Caki2 (cell line): ENCODE measurements at regions not wholly inside any gene's neighbourhood (a gene's known extent, or its start where the extent isn't known, plus 50 kb on each side); places are given as distances from the start of the nearest gene placed in this dataset.

Source experiments
- DNase-seq: peaks from one replicate; pipeline ENCODE4 v3.0.0-alpha.2; 2015; ENCODE audit warnings: low read depth
- in situ Hi-C: cut with HindIII; loops from 2 replicates; pipeline ENCODE4 v1.10.0; 2016; ENCODE audit warnings: low sequenced_read_pairs, low pct_unique_long_range_greater_than_20kb, mixed read lengths

DNA sequence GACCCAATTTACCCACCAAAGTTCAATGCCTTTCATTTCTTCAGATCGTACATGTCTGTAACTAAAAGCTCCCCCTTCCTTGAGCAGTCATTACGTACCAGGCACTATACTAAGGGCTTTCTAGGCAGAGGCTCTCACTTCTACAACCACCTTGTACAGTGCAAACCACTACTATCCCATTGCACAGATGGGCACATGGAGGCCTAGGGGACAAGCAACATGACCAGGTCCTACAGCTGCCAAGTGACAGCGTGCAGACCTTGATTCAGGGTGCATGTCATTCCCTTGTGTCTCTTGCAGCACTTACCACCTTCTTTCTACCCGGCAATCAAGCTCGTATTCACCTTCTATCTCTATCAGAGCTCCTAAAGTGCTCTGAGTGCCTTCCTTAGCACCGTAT lies 382.7 kb downstream of the SOX9 start:
- DNase-seq, result no peak
- in situ Hi-C loops, result no loop called here

DNA sequence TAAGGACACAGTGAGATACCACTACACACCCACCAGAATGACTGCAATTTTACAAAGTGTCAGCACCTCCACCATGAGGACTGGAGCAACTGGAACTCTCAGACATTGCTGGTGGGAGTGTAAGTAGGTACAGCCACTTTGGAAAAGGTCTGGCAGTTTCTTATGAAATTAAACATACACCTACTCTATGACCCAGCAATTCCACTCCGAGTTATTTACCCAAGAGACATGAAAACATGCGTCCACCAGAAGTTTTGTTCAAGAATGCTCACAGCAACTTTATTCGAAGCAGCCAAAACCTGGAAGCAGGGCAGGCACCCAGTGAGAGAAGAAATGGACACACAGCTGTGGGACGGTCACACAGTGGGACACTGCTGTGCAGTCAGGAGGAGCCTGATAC lies 384.0 kb downstream of the SOX9 start:
- in situ Hi-C loops, result no loop called here
- no peak for DNase-seq

DNA sequence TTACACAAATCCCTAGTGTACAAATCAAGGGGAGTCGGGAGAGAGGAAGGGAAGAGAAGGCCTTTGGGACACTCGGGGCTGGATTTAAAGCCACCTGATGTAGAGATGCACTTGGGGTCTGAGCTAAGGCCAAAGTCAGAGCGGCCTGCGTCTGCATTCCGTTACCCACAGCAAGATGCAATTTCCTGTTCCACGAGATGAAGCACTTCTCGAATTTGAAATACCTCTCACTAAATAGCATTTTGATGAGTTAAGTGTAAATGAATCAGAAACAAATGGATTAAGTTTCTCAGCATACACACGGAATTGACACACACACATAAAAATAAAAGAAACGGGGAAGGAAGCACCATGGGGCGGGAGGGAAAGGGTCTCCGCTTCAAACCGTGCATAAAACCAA lies 386.0 kb downstream of the SOX9 start:
- no peak for DNase-seq
- in situ Hi-C loops, result no loop called here

DNA sequence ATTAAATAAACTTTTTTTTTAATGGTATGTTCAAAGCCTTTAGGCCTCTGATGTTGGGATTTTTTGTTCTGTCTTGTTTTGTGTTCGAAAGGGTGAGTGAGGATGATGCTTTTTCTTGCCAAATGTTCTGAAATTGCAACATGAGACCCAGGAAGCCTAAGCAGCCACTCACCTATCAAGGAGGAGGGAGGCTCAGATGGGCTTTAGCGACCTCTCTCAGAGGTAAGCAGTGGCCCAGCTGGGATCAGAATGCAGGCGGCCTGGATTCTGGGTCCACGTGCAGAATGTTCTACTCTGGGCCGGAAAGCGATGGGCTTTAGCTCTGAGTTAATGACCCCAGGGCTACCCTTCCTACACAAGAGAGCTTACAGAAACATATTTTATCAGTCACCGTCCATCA lies 386.6 kb downstream of the SOX9 start:
- in situ Hi-C loops, result no loop called here
- no peak for DNase-seq

DNA sequence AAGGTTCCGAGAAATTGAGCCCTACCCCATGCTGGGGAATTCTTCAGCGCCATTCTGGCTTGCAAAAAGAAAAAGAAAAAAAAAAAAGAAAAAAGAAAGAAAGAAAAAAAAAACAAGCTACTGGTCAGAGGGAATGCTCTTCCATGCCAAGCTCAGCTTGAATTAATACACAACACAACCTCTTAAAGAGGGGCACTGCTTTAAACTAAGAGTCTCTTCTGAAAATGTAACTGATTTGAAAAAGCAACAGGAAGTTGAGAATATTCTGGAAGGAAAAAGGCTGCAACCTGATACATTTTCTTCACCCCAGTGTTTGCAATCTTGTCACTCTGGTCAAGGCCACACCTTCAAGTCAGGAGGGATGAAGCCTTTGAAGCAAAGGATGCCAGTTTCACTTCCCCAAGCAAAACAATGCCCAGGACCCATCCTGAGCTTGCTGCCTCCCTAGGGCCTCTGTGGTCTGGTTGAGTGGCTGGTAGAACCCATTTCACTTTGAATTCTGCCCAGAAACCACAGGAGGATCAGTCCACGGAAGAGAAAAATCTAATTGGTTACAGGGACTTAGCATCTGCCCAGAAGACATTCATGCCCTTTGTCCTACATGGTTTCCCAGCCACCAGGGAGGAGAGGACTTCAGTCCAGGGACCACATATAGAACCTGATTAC lies 389.7 kb downstream of the SOX9 start:
- in situ Hi-C loops, result no loop called here
- DNase-seq, result peak; percentile 37

DNA sequence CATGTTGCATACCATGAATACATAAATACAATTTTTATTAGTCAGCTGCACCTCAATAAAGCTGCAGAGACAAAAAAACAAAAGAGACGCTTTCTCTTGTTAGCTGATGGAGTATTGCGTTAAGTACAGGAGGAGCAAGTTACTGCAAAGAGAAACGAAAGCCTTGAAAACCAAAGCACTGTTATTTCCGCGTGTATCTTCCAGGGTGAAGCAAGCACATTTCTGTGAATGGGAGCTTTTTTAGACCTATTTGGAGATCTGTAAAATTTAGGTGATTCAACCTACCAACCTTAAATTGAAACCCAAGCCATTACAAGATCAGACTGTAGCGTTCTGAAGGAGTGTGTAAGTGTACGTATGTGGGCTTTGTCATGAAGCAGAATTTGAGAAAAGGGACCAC lies 390.4 kb downstream of the SOX9 start:
- DNase-seq, result no peak
- in situ Hi-C loops, result no loop called here

DNA sequence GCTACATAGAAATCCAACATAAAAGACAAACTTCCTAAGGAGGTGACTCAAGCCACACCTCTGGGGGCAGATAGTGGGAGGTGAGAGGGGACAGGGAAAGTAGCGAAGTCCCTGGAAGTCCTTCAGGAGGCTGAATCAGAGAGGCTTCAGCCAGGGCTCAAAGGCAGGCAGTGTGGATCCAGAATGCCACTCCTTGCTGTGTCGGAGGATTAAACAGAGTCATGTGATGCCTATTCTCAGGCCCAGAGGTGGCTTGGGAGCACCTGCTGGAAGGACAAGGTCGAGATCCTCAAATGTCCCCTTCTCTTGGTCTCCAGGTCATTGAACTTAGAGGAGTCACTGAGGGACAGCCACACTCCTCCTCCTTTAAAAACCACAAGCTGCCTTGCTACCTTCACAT lies 391.1 kb downstream of the SOX9 start:
- in situ Hi-C loops, result no loop called here
- DNase-seq, result no peak

DNA sequence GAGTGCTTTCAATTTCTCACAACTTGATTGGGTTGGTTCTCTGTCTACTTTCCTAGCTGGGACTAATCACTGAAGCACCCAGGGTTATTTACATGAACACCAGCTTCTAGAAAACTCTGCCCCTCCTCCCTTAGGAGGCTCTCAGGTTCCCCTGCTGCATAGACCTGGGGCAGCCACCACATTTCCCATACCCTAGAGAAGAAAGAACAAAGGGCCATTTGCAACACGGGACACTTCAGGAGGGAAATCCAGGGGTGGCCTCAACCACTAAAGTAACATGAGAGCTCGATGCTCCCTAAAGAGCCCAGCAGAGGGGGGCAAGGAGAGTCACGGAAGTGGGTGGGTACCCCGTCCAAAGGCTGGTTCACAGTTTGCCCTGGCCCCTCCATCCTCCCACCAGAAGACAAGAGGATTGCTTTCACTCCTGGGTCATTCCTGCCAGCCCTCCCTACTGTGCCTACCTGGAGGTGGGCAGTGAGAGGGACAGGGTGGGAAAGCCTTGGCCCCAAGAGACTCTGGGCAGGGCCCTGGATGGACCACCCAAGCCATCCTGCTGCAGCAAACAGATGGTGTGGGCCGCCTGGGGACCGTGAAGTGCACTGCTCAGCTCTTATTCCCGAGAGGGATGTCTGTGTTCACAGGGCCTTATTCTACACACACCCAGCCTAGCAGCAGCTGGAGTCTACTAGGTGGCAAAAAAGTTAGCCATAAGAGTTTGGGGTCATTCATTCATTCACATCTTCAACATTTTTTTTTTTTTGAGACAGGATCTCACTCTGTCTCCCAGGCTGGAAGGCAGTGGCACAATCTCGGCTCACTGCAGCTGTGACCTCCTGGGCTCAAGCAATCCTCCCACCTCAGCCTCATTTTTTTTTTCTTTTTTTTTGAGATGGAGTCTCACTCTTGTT lies 392.1 kb downstream of the SOX9 start:
- no peak for DNase-seq
- in situ Hi-C loops, result no loop called here

DNA sequence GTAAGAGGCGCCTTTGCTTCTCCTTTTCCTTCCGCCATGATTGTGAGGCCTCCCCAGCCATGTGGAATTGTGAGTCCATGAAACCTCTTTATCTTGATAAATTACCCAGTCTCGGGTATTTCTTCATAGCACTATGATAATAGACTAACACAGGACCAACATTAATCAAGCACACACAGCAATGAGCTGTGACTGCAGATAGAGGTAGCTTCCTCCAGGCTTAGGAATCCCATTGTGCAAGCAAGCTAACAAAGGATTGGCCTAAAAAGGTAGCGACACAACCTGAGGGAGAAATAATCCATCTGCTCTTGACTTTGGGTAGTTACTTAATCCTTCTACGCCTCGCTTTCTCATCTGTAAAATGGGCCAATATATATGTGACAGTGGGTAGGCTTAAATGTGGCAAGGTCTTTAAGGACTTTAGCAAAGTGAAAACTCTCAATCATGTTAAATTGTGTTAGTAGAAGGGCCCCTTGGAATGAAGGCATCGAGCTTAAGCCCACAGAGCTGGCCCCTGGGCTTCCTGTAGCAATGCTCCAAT lies 393.6 kb downstream of the SOX9 start:
- in situ Hi-C loops, result no loop called here
- DNase-seq, result no peak

DNA sequence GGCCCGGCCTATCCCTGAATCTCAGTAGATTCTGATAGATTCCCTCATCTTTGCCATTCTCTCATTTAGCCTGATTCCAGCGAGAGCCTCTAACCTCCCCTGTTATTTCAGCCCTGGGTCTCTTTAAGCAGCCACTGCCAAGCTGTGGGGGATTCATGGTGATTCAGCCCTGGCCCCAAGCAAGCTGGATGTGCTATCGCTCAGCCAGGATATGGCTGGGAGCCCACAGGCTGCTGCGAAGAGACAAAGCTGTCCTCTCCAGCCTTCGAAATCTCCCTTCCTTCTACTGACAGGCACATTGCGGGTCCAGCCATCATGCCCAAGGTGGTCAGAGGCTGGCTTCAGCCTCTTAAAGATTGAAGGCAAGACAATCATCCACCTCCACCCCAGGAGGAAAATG lies 394.1 kb downstream of the SOX9 start:
- no peak for DNase-seq
- in situ Hi-C loops, result no loop called here

DNA sequence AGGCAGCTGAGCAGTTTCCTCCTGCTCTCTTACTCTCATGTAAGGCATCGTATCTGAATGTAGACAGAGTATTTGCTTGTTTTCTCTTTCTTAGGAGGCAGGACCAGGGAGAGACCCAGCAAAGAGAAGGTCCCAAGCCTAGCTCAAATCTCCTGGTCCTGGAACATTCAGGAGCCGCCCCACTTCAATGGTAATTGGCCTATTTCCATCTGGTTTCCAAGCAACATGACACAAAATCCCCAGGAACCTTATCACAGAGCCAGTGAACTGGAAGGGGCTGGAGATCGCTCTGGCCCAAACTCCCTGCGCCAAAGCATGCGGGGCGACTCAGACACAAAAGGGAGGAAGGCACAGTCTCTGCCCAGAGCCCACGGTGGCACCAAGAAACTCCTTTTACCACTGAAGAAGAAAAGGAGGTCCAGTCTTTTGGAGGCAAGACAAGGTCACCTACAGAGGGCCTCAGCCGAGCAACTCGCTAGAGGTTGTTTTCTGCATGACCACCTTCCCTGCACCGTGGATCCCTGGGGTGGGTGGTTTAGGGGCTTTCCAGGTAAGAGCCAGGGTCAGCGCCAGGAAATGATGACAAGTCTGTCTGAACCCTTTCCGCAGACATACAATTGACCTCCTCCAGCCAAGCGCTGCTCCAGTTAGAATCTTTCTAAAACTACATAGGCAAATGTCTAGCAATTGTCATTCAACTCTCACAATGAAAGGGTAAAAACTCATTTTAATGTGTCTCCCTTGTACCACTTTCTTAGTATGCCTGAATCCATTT lies 394.7 kb downstream of the SOX9 start:
- peak; percentile 89 for DNase-seq
- in situ Hi-C loops, result no loop called here

DNA sequence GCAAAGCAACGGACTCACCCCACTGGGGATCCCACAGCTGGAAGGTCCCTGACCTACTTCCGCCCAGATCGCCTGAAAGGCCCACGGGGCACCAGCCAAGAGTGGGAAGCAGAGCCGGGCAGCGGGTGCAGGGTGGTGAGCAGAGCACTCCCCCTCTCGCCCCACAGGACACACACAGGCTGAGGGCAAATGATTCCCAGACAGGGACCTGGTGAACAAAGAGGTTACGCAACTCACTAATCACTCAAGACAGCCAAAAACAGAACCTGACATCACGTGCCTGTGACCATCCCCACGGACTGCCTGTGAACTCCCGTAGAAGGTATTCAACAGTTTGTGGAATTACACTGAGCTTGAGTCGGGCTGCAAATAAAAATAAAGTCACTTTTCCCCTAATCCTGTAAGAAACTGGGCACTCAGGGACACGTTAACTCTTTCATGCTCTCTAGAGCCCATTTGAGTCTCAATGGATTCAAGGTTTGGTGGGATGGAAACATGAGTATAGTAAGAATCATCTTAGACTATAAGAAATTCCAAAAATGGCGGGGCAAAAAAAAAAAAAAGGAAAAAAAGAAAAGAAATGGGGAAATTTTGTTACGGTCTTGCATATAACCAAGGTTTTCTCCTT lies 396.1 kb downstream of the SOX9 start:
- in situ Hi-C loops, result no loop called here
- DNase-seq, result peak; percentile 67

DNA sequence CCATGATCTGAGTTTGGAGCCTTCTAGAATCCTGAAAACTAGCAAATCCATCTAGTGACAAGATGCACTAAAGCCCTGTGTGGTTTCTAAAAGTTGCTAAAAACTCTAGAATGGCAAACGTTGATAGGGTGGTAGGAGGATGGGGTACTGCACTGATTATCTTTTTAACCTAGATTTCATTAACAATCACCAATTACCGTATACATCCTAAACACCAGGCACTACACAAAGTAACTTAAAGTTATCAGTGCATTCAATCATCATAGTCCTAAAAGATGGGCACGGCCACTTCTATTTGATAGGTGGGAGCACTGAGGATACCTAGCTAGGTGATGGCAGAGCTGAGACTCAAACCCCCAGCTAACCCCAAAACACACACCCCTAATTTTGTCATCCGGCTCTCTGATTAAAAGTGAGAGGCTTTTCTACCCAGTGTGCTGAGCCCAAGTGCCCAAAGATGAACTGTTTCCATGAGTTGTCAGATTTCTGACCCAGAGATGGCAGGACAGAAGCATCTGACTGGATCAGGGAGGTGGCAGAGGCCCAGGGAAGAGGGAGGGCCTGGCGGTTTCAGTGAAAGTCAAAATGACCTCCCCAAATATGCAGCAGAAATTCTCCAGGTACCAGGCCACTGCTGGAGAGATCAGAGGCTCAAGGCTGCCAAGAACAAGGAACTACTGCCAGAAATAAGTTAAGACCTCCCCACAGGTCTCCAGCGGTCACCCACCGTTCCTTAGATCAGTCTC lies 396.8 kb downstream of the SOX9 start:
- in situ Hi-C loops, result no loop called here
- DNase-seq, result peak; percentile 47

DNA sequence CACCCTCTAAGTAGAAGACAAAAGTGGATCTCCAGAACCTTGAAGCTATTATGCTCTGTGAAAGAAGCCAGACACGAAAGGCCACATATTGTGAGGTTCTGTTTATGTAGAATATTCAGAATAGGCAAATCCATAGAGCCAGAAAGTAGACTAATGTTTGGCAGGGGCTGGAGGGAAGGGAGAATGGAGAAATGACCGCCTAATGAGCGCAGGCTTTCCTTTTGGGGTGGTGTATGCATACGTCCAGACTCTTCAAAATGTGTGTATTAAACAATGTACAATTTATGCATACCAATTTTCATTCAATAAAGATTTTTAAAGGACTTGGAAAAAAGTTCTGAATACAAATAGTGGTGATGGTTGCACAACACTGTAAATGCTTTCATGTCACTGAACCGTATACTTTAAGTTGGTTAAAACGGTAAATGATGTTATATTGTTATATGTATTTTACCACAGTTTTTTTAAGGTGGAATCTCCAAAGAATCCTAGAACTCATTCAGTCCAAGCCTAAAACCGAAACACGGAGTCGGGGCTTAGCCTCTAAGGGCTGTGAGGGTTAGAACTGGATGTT lies 397.4 kb downstream of the SOX9 start:
- in situ Hi-C loops, result no loop called here

DNA sequence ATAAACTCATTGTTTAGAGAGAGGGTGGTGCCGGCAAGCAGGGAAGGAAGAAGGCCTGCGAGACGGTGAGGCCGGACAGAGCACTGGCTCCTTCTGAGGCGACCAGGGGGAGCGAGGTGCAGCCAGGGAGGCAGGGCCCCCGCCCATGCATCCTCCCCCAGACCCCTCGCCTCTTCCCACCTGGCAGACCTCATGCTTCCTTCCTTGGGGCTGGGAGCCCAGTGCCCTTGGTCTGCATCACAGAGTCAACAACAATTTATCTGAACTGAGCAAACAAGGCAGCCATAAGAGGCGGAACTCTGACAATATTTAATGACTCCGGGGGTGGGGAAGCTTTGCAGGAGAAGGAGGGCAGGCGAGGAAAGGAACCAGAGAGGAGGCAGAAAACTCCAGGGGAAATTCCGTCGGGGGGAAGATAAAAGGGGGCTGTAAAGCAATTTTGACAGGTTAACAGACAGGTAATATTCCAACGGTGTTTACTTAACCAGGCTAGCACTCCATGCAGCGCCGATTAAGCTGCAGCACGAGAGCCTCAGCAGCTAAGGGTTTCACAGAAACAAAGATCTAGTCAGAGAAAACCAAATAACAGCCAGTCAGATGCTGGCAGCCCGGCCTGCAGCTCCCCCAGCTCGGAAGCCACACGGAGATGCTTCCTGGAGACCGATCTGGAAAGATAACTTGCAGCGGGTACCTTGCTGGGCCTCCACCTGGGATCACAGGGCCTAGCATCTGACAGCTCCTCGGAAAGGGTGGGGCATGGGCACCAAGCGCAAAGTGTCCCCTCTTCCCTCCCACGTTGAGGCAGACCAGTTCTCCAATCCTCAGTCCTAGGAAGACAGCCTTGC lies 398.2 kb downstream of the SOX9 start:
- in situ Hi-C loops, result no loop called here
- peak; percentile 69 for DNase-seq

More for the DNA sequence above, 397.4 kb downstream of the SOX9 start:
- peak; percentile 19 for DNase-seq

DNA sequence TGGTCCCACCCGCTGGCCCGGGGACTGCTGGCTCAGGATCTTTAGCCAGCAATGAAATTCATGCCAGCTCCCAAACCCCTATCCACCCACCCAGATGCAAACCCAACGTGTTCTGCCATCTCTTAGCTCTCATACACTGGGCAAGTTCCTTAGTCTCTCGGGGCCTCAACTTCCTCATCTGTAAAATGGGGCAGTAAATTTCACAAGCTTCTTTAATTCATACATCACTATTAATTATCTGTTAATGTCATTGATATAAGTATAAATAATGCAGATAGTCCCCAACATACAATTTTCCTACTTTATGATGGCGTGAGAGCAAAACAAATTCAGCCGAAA lies 398.7 kb downstream of the SOX9 start:
- in situ Hi-C loops, result no loop called here
- no peak for DNase-seq
